ENCODE measurements at regions not wholly inside any gene's neighbourhood (a gene's known extent, or its start where the extent isn't known, plus 50 kb on each side); places are given as distances from the start of the nearest gene placed in this dataset.
A peak's percentile ranks its signal among the peaks of the same experiment; 100 is the strongest.

GRCh38 chr3:8420612-8421011 is 81.0 kb upstream of the LMCD1 start:
- in situ Hi-C loops (cut with MboI) (no loop called here), intact Hi-C loops (cut with micrococcal nuclease; ENCODE audit: unreplicated experiment) (no loop called here)
- SMC1A ChIA-PET (ENCODE audit: uncharacterized antibody, unreplicated experiment), result no interaction called here
- POLR2A ChIA-PET, result no interaction called here
- H3K9me3 ChIP-seq (replicated peaks; ENCODE audit: control insufficient read depth, insufficient read depth, low read length), result no peaks in the 10 kb centered on the region; the same call in 2 of the 3 replicates
- RAD21 ChIA-PET (ENCODE audit: unreplicated experiment), result no interaction called here
- H3K27me3 ChIP-seq (replicated peaks in 1 of 2; ENCODE audit: control insufficient read depth in 2 of 2, insufficient read depth in 2 of 2, low read length in 1 of 2), result no peaks in the 10 kb centered on the region
- no TSS peak for BruUV-seq (replicated peaks)
- DNase-seq (ENCODE audit: low read depth, low spot score), result no peak
- 36% methylated on average over 2 of the region's 2 CpGs for WGBS (ENCODE audit: insufficient coverage, insufficient replicate concordance, low lambda C conversion rate, missing lambda C conversion rate)
- no peak overlapping the region for H3K9ac ChIP-seq (ENCODE audit: control insufficient read depth, insufficient read depth, low read length)
- no peaks in the 10 kb centered on the region for H3K79me2 ChIP-seq (ENCODE audit: control insufficient read depth, insufficient read depth, low read length)
- no peak for FAIRE-seq
- no peaks in the 10 kb centered on the region for H3K36me3 ChIP-seq (ENCODE audit: control insufficient read depth in 2 of 2, insufficient read depth in 2 of 2, low read length in 1 of 2)
- no peak overlapping the region for H2AFZ ChIP-seq (ENCODE audit: control insufficient read depth, low read depth, low read length)
- H3K4me2 ChIP-seq (ENCODE audit: control insufficient read depth, insufficient read depth), result no peak overlapping the region
- H3K27ac ChIP-seq (ENCODE audit: control insufficient read depth, insufficient read depth), result no peak overlapping the region
- ATAC-seq, result no peak
- H4K20me1 ChIP-seq (ENCODE audit: control insufficient read depth, insufficient read depth), result no peaks in the 10 kb centered on the region
- TF ChIP-seq MAX (IDR thresholded peaks at IDR 0.05; ENCODE audit: low read depth, low read length), result no peak
- no peak for TF ChIP-seq EGR1 (IDR thresholded peaks at IDR 0.05; ENCODE audit: borderline replicate concordance in 1 of 2, low read depth in 2 of 2, low read length in 2 of 2)
- no peak for TF ChIP-seq ZSCAN29 (IDR thresholded peaks at IDR 0.05)
- TF ChIP-seq FOXM1 (IDR thresholded peaks at IDR 0.05; ENCODE audit: low read depth, low read length), result no peak
- TF ChIP-seq MXI1 (IDR thresholded peaks at IDR 0.05; ENCODE audit: low read depth, low read length), result no peak
- H3K4me3 ChIP-seq, result no peak overlapping the region
- CTCF ChIA-PET, result interaction anchor here (0.9 to 1.4 kb wide), 2 partner anchors 9 to 96 kb away, joined by 3 to 7 read pairs; no protein-coding TSS in a partner anchor
- H3K4me1 ChIP-seq (ENCODE audit: control insufficient read depth, insufficient read depth, low read length), result no peaks in the 10 kb centered on the region

GRCh38 chr3:8421267-8421666 is 80.4 kb upstream of the LMCD1 start:
- 32% methylated on average over 3 of the region's 3 CpGs for WGBS (ENCODE audit: insufficient coverage, insufficient replicate concordance, low lambda C conversion rate, missing lambda C conversion rate)
- ATAC-seq (peak; percentile 54; the same call in 2 of the 3 replicates), DNase-seq (ENCODE audit: low read depth, low spot score) (no peak), FAIRE-seq (no peak)
- ChIA-PET SMC1A (ENCODE audit: uncharacterized antibody, unreplicated experiment) (no interaction called here), POLR2A (interaction anchor here (0.6 kb wide), 1 partner anchor 266 kb away, joined by 3 read pairs; no protein-coding TSS in a partner anchor), CTCF (interaction anchor here (0.9 to 1.4 kb wide), 2 partner anchors 8 to 96 kb away, joined by 3 to 7 read pairs; no protein-coding TSS in a partner anchor), RAD21 (ENCODE audit: unreplicated experiment) (no interaction called here)
- H3K4me3 ChIP-seq, result no peak overlapping the region
- no peaks in the 10 kb centered on the region for H3K36me3 ChIP-seq (ENCODE audit: control insufficient read depth in 2 of 2, insufficient read depth in 2 of 2, low read length in 1 of 2)
- H3K27ac ChIP-seq (ENCODE audit: control insufficient read depth, insufficient read depth), result no peak overlapping the region
- no peaks in the 10 kb centered on the region; the same call in 2 of the 3 replicates for H3K9me3 ChIP-seq (replicated peaks; ENCODE audit: control insufficient read depth, insufficient read depth, low read length)
- intact Hi-C loops (cut with micrococcal nuclease; ENCODE audit: unreplicated experiment), result no loop called here
- in situ Hi-C loops (cut with MboI), result no loop called here
- no peaks in the 10 kb centered on the region for H3K4me1 ChIP-seq (ENCODE audit: control insufficient read depth, insufficient read depth, low read length)
- H4K20me1 ChIP-seq (ENCODE audit: control insufficient read depth, insufficient read depth), result no peaks in the 10 kb centered on the region
- H2AFZ ChIP-seq (ENCODE audit: control insufficient read depth, low read depth, low read length), result no peak overlapping the region
- H3K9ac ChIP-seq (ENCODE audit: control insufficient read depth, insufficient read depth, low read length), result no peak overlapping the region
- no peaks in the 10 kb centered on the region for H3K27me3 ChIP-seq (replicated peaks in 1 of 2; ENCODE audit: control insufficient read depth in 2 of 2, insufficient read depth in 2 of 2, low read length in 1 of 2)
- H3K4me2 ChIP-seq (ENCODE audit: control insufficient read depth, insufficient read depth), result no peak overlapping the region
- no peaks in the 10 kb centered on the region for H3K79me2 ChIP-seq (ENCODE audit: control insufficient read depth, insufficient read depth, low read length)
- no TSS peak for BruUV-seq (replicated peaks)
- TF ChIP-seq CTCF (IDR thresholded peaks at IDR 0.05 in 2 of 3, conservative IDR thresholded peaks at IDR 0.05 in 1 of 3; ENCODE audit: control insufficient read depth in 2 of 3, extremely low read depth in 1 of 3, insufficient read depth in 1 of 3, low read depth in 3 of 3, low read length in 3 of 3), result 0 out of 6 replicates have a peak, but pooled peaks of 1 of the 3 experiments have one; percentile 6
- no peak for TF ChIP-seq RAD21 (IDR thresholded peaks at IDR 0.05; ENCODE audit: insufficient read depth, low read depth, low read length)
